Stimulated activated CD8-positive, alpha-beta memory T cell treated with anti-CD3 and anti-CD28 coated beads, Interleukin-12 subunit alpha, Interleukin-12 subunit beta, amount 100 ng/mL, for 4 hours (primary cell): ENCODE measurements at regions not wholly inside any gene's neighbourhood (a gene's known extent, or its start where the extent isn't known, plus 50 kb on each side); places are given as distances from the start of the nearest gene placed in this dataset.

Experiments
- DNase-seq: peaks from one replicate; pipeline ENCODE4 v3.0.0-alpha.2; 2020; ENCODE audit warnings: low read depth

DNA sequence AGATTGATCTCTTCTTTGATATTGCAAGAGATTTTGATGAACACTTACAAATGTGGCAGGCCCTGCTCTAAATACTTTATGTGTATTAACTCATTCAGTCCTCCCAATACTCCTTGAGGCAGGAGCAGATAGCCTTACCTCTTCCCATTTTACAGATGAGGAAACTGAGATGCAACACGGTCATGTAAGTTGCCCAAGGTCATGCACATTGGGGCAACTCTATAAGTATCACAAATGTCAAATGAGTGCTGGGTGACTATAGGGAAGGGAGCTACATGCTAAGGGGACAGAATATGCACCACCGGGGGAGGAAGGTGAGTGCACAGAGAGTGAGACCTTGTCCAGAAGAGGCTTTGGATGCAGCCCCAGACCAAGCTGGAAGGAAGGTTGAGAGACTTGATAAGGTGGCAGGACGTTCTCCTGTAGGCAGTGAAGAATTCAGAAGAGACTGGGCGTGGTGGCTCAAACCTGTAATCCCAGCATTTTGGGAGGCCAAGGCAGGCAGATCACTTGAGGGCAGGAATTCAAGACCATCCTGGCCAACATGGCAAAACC is 132.3 kb upstream of the PWP1 start:
- DNase-seq, result no peak

- no peak for DNase-seq
Measured at GRCh38 chr12:107554941-107555340, 130.7 kb upstream of the PWP1 start.

DNA sequence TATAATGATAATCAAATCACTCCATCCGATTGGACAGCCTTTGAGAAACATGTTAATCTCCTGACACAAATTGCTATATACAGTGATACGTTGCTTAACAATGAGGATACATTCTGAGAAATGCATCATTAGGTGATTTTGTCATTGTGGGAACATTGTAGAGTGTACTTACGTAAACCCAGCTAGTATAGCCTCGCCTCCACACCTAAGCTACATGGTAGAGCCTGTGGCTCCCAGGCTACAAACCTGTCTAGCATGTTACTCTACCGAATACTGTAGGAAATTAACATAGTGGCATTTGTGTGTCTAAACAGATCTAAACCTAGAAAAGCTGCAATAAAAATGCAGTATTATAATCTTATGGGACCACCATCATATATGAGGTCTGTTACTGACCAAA is 128.6 kb upstream of the PWP1 start:
- no peak for DNase-seq

- no peak for DNase-seq
Measured at GRCh38 chr12:107557589-107558100, 128.0 kb upstream of the PWP1 start.

DNA sequence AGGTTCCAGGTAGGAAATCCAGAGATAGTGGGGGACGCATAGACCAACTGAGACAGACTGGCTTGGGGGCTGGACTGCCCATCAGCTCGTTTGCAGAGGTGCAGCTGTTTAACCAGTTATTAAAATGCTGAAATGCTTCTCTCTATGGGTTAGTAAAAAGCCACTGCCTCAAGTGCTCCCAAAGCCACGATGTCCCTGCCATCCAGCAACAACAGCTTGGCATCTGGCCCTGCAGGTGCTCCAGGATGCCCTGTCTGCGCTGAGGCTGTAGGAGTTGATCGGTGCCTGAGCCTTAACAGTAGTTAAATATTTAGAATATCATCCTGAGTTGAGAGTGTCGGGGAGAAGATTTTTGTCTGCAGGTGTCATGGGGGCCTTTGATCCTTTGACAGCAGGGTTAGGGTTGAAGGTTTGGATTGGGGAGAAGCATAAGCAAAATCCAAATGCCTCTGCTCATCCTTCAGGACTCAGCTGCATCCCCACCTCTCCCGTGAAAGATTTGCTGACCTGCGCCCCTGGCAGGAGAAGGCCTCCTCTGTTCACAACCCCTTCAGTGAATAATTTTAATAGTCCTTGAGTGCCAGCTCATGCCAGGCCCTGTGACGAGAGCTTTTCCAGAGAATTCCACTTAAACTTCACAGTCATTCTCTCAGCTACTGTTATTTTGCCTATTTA is 127.3 kb upstream of the PWP1 start:
- DNase-seq, result no peak

DNA sequence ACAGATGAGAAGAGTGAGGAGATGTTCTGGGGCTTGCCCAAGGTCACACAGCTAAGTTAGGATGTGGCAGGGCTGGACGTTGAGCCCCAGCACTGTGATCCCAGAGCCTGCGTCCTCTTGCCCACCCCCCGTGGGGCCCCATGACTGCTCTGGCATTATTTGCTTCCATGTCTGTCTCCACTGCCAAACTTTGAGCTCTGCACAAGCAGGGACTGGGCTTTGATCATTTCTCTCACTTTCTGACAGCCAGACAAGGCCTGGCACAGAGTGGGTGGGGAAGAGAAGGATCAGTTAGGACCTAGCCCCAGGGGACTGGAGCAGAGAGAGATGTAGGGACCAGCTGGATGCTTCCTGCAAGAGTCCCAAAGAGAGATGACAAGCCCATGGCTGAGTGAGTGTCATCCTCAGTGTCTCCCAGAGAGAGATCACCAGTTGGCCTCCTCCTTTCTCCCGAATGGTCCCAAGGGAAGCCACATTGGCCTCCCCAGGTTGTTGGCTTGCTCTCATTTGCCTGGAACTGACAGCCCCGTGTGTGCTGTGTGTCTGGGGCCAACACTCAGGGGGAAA is 126.7 kb upstream of the PWP1 start:
- DNase-seq, result no peak

DNA sequence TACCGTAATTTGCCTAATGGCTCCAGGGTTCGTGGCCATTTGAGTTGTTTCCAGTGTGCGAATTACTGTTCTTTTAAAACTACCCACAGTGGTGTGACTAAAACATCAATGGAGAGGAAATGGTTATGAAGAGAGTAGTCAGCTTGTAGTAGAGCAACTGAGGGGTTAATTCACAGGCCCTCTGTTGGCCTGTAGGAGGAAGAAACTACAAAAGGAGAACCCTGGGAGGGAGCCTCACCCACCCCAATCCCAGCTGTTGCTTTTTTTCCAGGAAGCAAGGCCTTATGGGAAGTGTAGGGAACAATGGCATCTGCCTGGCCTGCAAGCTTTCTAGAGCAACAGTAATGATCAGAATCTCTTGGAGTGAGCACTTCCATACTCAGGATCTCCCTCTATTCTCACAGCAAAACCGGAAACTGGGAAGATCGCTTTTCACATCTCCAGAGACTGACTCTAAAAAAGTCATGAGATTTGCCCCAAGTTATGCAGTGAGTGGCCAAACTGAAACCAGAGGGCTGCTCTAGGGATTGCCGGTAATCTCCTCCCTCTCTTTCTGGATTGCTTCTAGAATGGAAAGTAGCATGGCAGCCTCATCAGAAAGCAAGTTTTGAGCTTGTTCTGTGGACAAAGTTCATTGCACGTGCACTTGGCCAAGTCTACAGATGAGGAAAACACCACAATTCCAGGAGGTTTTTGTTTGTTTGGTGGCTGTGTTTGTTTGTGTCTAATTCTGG is 125.3 kb upstream of the PWP1 start:
- no peak for DNase-seq

GRCh38 chr12:107560899-107561285 is 124.7 kb upstream of the PWP1 start:
- no peak for DNase-seq

DNA sequence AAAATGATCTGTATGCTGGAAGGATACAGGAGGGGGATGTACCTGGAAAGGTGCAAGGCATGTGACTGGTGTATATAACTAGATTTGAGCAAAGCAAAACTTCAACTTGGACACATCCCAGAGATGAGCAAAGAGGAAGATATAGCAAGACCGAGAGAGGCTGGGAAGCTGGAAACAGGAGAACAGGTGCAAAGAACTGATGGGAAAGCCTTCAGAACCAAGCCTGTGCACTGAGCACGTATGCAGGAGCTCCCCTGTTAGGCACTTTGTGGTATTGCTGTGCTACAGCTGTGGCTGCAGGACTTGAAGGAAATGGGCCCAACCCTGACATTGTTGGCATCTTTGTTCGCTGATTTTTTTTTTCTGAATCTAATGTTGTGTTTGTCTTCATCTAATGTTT is 120.7 kb upstream of the PWP1 start:
- DNase-seq, result no peak

GRCh38 chr12:107565551-107565950 is 120.0 kb upstream of the PWP1 start:
- DNase-seq, result no peak

GRCh38 chr12:107567876-107568619 is 117.6 kb upstream of the PWP1 start:
- no peak for DNase-seq

- no peak for DNase-seq
Measured at GRCh38 chr12:107568718-107569117, 116.9 kb upstream of the PWP1 start.

DNA sequence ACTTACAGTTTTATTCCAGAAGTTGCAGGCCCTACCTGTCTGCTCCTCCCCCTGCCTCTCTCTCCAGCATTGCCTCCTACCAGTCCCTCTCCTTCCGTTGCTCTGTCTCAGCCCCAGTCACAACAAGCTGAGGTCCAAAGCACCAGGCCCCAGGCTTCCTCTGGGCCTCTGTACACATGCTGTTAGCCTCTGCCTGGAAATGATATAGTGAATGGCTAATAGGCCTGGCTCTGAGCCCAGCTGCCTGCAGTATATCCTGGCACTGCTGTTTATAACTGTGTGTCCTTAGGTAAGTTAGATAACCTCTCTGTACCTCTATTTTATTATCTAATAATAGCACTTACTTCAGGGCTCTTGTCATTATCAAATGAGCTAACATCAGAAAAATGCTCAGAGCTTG is 114.9 kb upstream of the PWP1 start:
- no peak for DNase-seq

- no peak for DNase-seq
Measured at GRCh38 chr12:107571492-107571891, 114.1 kb upstream of the PWP1 start.

- DNase-seq, result no peak
Measured at GRCh38 chr12:107574691-107575090, 110.9 kb upstream of the PWP1 start.

DNA sequence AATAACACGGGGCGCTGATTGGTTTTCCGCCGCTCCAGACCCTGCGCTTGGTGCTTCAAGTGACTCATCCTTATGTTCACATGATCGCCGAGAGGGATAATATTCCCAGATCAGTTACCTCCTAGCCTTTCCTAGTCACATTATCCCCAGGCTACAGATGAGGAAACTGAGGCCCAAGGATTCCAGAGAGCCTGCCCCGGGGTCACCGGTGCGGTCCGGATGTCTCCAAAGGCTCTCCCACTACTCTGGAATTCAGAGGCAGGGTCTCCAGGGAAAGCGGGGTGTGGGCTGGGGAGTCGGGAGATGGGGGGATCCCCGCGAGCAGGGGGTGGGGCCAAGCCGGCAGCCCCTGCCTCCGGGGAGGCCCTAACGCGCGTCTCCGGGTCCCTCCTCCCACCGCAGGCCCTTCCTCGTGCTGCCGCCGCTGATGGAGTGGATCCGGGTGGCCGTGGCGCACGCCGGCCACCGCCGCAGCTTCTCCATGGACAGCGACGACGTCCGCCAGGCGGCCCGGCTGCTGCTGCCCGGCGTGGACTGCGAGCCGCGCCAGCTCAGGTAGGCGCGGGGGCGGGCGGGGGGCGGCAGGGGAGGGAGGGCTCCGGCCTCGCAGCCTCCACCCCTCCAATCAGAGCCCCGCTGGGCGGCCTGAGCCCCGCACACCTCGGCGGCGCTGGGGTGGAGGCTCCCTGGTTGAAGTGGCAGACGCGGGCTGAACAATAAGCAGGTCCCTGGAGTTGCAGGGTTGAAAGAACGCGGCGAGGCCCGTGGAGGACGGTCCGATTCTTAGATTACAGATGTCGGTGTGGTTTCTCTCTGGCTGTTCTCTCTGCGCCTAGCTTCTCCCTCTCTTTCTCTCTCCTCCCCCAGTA is 104.6 kb upstream of the PWP1 start:
- DNase-seq, result no peak

GRCh38 chr12:107581619-107582015 is 104.0 kb upstream of the PWP1 start:
- no peak for DNase-seq

- DNase-seq, result no peak
Measured at GRCh38 chr12:107583551-107583950, 102.0 kb upstream of the PWP1 start.

- DNase-seq, result no peak
Measured at GRCh38 chr12:107584563-107584962, 101.0 kb upstream of the PWP1 start.

DNA sequence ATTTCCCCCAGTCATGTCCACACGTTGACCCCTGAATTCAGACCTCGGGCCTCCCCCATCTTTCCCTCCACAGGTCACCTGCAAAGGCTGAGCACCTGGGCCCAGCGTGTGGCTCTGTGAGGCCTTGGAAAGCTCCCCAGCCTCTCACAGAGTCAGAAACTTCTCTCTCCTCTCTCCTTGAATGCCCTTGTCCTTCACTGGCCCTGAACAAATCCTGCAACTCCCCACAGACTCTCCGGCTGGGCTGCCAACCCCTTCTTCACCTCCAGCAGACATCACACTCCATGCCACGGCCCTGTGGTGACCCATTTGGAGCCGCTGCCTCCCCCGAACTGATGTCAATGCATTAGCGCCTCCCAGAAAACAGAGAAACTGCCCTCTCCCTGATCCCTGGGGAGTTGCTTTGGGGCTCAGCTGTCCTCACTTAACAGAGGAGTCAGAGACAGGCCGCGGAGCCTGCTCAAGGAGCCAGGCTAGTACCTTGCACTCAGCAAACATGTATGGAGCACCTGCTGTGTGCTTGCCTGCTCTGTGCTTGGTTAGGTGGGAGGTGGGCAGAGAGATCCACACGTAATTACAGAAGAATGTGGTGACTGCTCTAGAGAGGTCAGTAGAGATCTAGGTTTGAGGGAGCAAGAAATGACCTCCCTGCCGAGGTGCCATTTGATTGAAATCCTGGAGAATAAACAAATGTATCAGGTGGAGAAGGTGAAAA is 99.2 kb upstream of the PWP1 start:
- no peak for DNase-seq

GRCh38 chr12:107590413-107590812 is 95.2 kb upstream of the PWP1 start:
- no peak for DNase-seq
